Hematopoietic multipotent progenitor cell treated with erythropoietin and hydrocortisone succinate and interleukin-3 and kit ligand, for 6 days (in vitro differentiated cells): ENCODE measurements at regions not wholly inside any gene's neighbourhood (a gene's known extent, or its start where the extent isn't known, plus 50 kb on each side); places are given as distances from the start of the nearest gene placed in this dataset.
"Not testable (repeated sequence)": the region's sequence is repeated elsewhere in the genome, so short reads cannot be mapped to it uniquely, and the experiment has no call there.

Source experiments
- DNase-seq: peaks from one replicate; pipeline ENCODE4 v3.0.0-alpha.2; 2015

- no peak for DNase-seq
Observed at GRCh38 chr7:152594801-152595200, 81.1 kb downstream of the XRCC2 start.

- no peak for DNase-seq
Observed at GRCh38 chr7:152591976-152592375, 84.0 kb downstream of the XRCC2 start.

- no peak for DNase-seq
Observed at GRCh38 chr7:152590481-152590880, 85.5 kb downstream of the XRCC2 start.

- not testable (repeated sequence) for DNase-seq
Observed at GRCh38 chr7:152589821-152590220, 86.1 kb downstream of the XRCC2 start.

GRCh38 chr7:152588350-152588749, 87.6 kb downstream of the XRCC2 start:
- DNase-seq = no peak

GRCh38 chr7:152587366-152587765, 88.6 kb downstream of the XRCC2 start:
- no peak for DNase-seq

- no peak for DNase-seq
Observed at GRCh38 chr7:152583006-152583405, 92.9 kb downstream of the XRCC2 start.

- no peak for DNase-seq
Observed at GRCh38 chr7:152579070-152579469, 96.9 kb downstream of the XRCC2 start.

GRCh38 chr7:152577339-152577738, 98.6 kb downstream of the XRCC2 start:
- no peak for DNase-seq

- DNase-seq = no peak
Observed at GRCh38 chr7:152574892-152575548, 100.9 kb downstream of the XRCC2 start.

- not testable (repeated sequence) for DNase-seq
Observed at GRCh38 chr7:152573186-152573585, 102.8 kb downstream of the XRCC2 start.

- no peak for DNase-seq
Observed at GRCh38 chr7:152572101-152572500, 103.8 kb downstream of the XRCC2 start.

- no peak for DNase-seq
Observed at GRCh38 chr7:152571068-152571467, 104.9 kb downstream of the XRCC2 start.

- no peak for DNase-seq
Observed at GRCh38 chr7:152568972-152569371, 107.0 kb downstream of the XRCC2 start.

GRCh38 chr7:152565731-152566130, 110.2 kb downstream of the XRCC2 start:
- DNase-seq = no peak

GRCh38 chr7:152564656-152565250, 111.2 kb downstream of the XRCC2 start:
- no peak for DNase-seq

- no peak for DNase-seq
Observed at GRCh38 chr7:152556013-152556755, 119.8 kb downstream of the XRCC2 start.

- no peak for DNase-seq
Observed at GRCh38 chr7:152553671-152554317, 118.0 kb upstream of the KMT2C start.

- DNase-seq = no peak
Observed at GRCh38 chr7:152551304-152552036, 115.7 kb upstream of the KMT2C start.

- no peak for DNase-seq
Observed at GRCh38 chr7:152544971-152545619, 109.3 kb upstream of the KMT2C start.

- DNase-seq = no peak
Observed at GRCh38 chr7:152544481-152544927, 108.7 kb upstream of the KMT2C start.

GRCh38 chr7:152543799-152544198, 108.0 kb upstream of the KMT2C start:
- no peak for DNase-seq
